ENCODE measurements at regions not wholly inside any gene's neighbourhood (a gene's known extent, or its start where the extent isn't known, plus 50 kb on each side); places are given as distances from the start of the nearest gene placed in this dataset.
"Not testable (repeated sequence)": the region's sequence is repeated elsewhere in the genome, so short reads cannot be mapped to it uniquely, and the experiment has no call there.

DNA sequence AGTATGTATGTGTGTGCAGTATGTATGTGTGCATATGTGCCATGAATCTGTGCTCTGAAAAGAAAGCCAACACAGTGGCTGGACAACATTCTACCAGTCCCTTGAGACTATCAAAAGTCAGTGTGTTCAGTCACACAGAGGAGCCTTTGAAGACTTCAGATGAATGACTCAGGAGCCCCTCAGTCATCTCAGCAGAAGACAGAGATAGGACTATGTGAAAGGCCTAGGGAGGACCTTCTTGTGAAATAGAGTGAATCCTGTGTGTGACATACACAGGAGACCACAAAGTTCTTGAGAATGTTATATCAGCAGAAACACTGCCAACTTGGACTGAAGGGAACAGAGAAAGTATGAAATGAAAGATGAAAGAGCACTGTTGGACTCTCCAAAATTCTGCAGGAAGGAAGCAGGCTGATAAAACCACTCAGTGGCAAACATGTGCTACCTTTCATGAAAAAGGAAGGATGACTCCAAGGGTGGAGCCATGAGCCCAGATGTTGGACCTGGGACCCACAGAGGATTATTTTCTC, 108.4 kb downstream of the METRNL start:
- Histone ChIP-seq H3K27ac (ENCODE audit: low read length) (no peak overlapping the region), H3K9ac (ENCODE audit: low read length in 2 of 2) (no peak overlapping the region), H3K4me3 (ENCODE audit: low read length in 2 of 2) (no peak overlapping the region), H3K4me1 (ENCODE audit: control insufficient read depth, insufficient read depth, low read length) (peaks cover 24% of the 10 kb centered on the region), H3K36me3 (ENCODE audit: control insufficient read depth in 2 of 2, insufficient read depth in 2 of 2, low read length in 2 of 2) (no peaks in the 10 kb centered on the region), H3K9me3 (ENCODE audit: control insufficient read depth in 2 of 2, low read length in 2 of 2) (peaks cover 3 to 8% of the 10 kb centered on the region in 2 donors), H3K27me3 (ENCODE audit: control insufficient read depth in 1 of 2, insufficient read depth in 2 of 2, low read length in 2 of 2) (no peaks in the 10 kb centered on the region)

DNA sequence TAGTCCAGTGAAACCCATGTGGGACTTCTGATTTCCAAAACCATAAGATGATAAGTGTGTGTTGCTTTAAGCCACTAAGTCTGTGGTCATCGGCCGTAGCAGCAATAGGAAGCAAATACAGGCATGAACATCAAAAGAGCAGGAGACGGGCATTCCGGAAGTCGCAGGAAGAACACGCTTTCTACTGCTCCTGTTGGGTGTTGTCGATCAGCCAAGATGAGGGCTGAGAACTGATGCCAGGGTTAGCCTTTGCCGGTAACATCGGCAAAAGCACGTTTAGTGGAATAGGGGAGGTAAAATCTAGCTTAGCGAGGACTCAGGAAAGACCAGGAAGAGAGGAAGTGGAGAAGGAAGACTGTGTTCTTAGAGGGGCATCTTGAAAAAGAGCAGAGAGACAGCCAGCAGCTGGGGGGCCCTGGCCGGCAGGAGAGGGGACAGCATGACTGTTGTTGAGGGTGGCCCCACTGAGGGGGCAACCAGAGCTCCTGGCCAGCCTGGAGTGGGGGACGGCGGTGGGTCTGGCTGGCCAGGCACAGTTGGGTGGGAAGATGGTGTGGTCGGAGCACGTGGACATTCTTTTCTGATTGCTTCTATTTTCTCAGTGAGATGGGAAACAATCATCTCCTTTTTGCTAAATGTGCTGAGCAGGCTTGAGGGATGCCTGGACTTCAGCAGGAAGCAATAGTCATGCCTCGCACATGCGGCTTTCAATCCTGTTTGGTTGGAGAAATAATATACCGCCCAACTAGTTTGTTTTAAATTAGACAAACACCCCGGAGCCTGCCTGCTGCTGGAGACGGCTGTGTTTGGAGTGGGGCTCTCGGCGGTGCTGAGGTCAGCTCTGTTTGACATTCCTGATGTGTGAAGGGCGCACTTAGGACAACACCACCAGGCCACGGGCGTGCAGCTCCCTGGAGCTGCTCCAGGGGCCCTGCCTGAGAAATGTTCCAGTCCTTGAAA, 109.9 kb downstream of the METRNL start:
- H3K9ac ChIP-seq (ENCODE audit: low read length in 2 of 2), result peak overlapping the region in 1 of 2 donors; percentile 13
- peak overlapping the region in 1 of 2 donors; percentile 29 for H3K4me3 ChIP-seq (ENCODE audit: low read length in 2 of 2)
- no peaks in the 10 kb centered on the region for H3K27me3 ChIP-seq (ENCODE audit: control insufficient read depth in 1 of 2, insufficient read depth in 2 of 2, low read length in 2 of 2)
- peaks cover 18% of the 10 kb centered on the region for H3K4me1 ChIP-seq (ENCODE audit: control insufficient read depth, insufficient read depth, low read length)
- H3K9me3 ChIP-seq (ENCODE audit: control insufficient read depth in 2 of 2, low read length in 2 of 2), result peaks cover 3 to 8% of the 10 kb centered on the region in 2 donors
- H3K36me3 ChIP-seq (ENCODE audit: control insufficient read depth in 2 of 2, insufficient read depth in 2 of 2, low read length in 2 of 2), result no peaks in the 10 kb centered on the region
- H3K27ac ChIP-seq (ENCODE audit: low read length), result peak overlapping the region; percentile 80

DNA sequence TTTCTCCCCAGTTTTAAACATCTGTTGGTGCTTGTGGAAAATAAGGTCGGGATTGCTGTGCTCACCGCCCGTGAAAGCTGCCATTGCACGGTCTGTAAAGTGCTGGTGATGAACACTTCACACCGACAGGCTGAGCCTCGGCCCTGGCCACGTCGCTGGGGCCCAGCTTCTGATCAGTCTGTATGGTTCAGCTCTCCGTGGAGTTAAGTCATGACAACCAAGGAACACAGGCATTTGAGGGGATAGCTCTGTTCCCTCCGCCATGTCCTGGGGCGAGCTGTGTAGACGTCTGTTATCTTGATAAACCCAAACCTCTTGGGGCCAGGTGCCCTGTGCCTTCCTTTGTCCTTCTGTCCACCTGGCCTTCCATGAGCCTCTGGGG, 110.6 kb downstream of the METRNL start:
- H3K27ac ChIP-seq (ENCODE audit: low read length), result peak overlapping the region; percentile 80
- no peak overlapping the region for H3K9ac ChIP-seq (ENCODE audit: low read length in 2 of 2)

DNA sequence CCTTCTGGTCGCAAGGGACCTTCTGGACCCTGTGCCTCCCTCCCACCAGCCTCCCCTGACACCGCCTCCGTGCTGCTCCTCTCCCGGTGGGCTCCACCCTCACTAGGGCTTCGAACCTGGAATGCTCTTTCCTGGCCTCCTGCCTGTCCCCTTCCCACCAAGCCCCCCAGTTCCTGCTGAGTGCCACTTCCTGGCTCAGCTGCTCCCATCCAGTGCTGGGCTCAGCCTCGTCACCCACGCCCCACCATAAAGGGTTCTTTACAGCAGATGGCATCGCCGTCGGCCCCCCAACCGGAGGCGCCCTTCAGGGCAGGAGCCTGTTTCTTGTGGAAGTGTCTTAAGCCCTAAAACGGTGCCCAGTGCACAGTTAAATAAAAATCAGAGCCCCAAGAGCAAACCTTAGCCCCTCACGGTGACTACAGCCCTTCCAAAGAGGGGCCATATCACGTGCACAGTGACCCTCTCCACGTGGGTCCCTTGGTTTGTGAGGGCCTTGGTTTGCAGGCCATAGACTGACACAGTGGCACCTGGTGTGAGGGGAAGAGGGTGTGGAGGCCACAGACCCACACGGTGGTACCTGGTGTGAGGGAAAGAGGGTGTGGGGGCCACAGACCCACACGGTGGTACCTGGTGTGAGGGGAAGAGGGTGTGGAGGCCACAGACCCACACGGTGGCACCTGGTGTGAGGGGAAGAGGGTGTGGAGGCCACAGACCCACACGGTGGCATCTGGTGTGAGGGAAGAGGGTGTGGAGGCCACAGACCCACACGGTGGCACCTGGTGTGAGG, 111.4 kb downstream of the METRNL start:
- Histone ChIP-seq H3K4me1 (ENCODE audit: control insufficient read depth, insufficient read depth, low read length) (peaks cover 28% of the 10 kb centered on the region), H3K9ac (ENCODE audit: low read length in 2 of 2) (no peak overlapping the region), H3K4me3 (ENCODE audit: low read length in 2 of 2) (no peak overlapping the region), H3K36me3 (ENCODE audit: control insufficient read depth in 2 of 2, insufficient read depth in 2 of 2, low read length in 2 of 2) (no peaks in the 10 kb centered on the region), H3K27ac (ENCODE audit: low read length) (peak overlapping the region; percentile 80), H3K27me3 (ENCODE audit: control insufficient read depth in 1 of 2, insufficient read depth in 2 of 2, low read length in 2 of 2) (no peaks in the 10 kb centered on the region), H3K9me3 (ENCODE audit: control insufficient read depth in 2 of 2, low read length in 2 of 2) (peaks cover 3 to 8% of the 10 kb centered on the region in 2 donors)

More for the DNA sequence above, 110.6 kb downstream of the METRNL start:
- Histone ChIP-seq H3K9me3 (ENCODE audit: control insufficient read depth in 2 of 2, low read length in 2 of 2) (peaks cover 3 to 8% of the 10 kb centered on the region in 2 donors), H3K36me3 (ENCODE audit: control insufficient read depth in 2 of 2, insufficient read depth in 2 of 2, low read length in 2 of 2) (no peaks in the 10 kb centered on the region), H3K4me3 (ENCODE audit: low read length in 2 of 2) (peak overlapping the region in 1 of 2 donors; percentile 29), H3K4me1 (ENCODE audit: control insufficient read depth, insufficient read depth, low read length) (peaks cover 20% of the 10 kb centered on the region), H3K27me3 (ENCODE audit: control insufficient read depth in 1 of 2, insufficient read depth in 2 of 2, low read length in 2 of 2) (no peaks in the 10 kb centered on the region)

DNA sequence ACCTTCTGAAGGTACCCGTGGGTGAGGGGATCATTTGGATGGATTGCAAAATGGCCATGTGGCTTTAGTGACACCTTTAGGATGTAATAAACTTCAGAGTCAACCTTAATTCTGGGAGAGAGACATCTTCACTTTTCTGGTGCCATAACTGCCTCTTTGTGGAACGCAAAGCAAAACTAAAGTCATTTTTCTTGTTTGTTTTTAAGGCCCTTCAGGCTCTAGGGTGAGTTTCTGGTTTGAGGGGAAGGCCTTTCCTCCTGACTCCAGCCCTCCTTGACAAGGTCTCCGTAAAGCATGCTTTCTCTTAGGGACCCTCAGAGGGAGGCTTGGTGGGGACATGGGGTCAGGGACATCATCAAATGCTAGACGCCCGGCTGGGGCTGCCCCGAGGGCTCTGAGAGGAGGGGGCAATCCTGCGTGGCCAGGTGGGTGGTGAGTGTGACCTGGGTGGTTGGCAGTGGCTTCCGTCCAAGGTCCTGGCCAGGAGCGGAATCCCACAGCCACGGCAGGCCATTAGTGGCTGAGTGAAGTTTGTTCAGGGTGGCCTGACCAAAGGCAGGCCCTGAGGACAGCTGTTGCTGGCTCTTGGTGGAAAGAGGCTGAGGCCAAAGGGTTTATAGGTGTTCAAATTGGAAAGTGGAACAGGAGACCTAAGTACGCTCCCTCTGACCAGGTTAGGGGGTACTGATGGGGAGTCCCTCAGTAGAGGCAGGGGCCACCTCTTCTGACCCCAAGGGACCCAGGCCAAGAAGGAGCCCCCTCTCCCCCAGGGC, 112.2 kb downstream of the METRNL start:
- Histone ChIP-seq H3K9ac (ENCODE audit: low read length in 2 of 2) (no peak overlapping the region), H3K27ac (ENCODE audit: low read length) (no peak overlapping the region), H3K4me1 (ENCODE audit: control insufficient read depth, insufficient read depth, low read length) (peaks cover 32% of the 10 kb centered on the region), H3K27me3 (ENCODE audit: control insufficient read depth in 1 of 2, insufficient read depth in 2 of 2, low read length in 2 of 2) (no peaks in the 10 kb centered on the region), H3K36me3 (ENCODE audit: control insufficient read depth in 2 of 2, insufficient read depth in 2 of 2, low read length in 2 of 2) (no peaks in the 10 kb centered on the region), H3K4me3 (ENCODE audit: low read length in 2 of 2) (no peak overlapping the region), H3K9me3 (ENCODE audit: control insufficient read depth in 2 of 2, low read length in 2 of 2) (peaks cover 3 to 8% of the 10 kb centered on the region in 2 donors)

DNA sequence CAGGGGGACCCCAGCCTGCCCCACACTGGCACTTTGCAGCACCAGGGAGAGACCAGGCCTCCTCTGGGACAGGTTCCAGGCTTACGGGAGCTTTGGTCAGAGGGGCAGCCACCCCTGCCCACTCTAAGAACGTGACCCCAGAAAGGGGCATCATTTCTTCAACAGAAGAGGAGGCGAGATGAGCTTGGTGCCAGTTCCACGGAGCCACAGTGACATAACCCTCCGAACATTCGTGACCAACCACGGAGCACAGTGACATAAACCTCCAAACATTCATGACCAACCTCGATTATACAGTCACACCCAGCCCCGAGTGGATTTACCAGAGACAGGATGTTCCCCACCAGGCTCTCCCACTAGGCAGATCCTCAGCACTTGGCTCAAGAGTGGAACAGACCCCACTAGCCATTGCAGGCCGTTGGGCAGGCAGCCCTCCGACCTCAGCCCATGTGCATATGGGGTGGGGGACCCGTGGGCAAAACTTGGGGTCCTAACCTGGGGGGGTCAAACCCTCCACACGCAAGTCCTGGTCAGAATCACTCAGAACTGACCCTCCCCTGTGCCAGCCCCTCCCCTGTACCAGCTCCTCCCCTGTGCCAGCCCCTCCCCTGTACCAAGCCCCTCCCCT, 112.9 kb downstream of the METRNL start:
- Histone ChIP-seq H3K27me3 (ENCODE audit: control insufficient read depth in 1 of 2, insufficient read depth in 2 of 2, low read length in 2 of 2) (no peaks in the 10 kb centered on the region), H3K4me3 (ENCODE audit: low read length in 2 of 2) (no peak overlapping the region), H3K36me3 (ENCODE audit: control insufficient read depth in 2 of 2, insufficient read depth in 2 of 2, low read length in 2 of 2) (no peaks in the 10 kb centered on the region), H3K9ac (ENCODE audit: low read length in 2 of 2) (no peak overlapping the region), H3K4me1 (ENCODE audit: control insufficient read depth, insufficient read depth, low read length) (peaks cover 32% of the 10 kb centered on the region), H3K9me3 (ENCODE audit: control insufficient read depth in 2 of 2, low read length in 2 of 2) (peaks cover 3 to 8% of the 10 kb centered on the region in 2 donors), H3K27ac (ENCODE audit: low read length) (no peak overlapping the region)

DNA sequence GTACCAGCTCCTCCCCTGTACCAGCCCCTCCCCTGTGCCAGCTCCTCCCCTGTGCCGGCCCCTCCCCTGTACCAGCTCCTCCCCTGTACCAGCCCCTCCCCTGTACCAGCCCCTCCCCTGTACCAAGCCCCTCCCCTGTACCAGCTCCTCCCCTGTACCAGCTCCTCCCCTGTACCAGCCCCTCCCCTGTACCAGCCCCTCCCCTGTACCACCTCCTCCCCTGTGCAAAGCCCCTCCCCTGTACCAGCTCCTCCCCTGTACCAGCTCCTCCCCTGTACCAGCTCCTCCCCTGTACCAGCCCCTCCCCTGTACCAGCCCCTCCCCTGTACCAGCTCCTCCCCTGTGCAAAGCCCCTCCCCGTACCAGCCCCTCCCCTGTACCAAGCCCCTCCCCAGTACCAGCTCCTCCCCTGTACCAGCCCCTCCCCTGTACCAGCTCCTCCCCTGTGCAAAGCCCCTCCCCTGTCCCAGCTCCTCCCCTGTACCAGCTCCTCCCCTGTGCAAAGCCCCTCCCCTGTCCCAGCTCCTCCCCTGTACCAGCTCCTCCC, 113.5 kb downstream of the METRNL start:
- H3K4me3 ChIP-seq (ENCODE audit: low read length in 2 of 2); H3K36me3 ChIP-seq (ENCODE audit: control insufficient read depth in 2 of 2, insufficient read depth in 2 of 2, low read length in 2 of 2); H3K27me3 ChIP-seq (ENCODE audit: control insufficient read depth in 1 of 2, insufficient read depth in 2 of 2, low read length in 2 of 2); H3K9ac ChIP-seq (ENCODE audit: low read length in 2 of 2); H3K27ac ChIP-seq (ENCODE audit: low read length); H3K9me3 ChIP-seq (ENCODE audit: control insufficient read depth in 2 of 2, low read length in 2 of 2): not testable (repeated sequence)
- H3K4me1 ChIP-seq (ENCODE audit: control insufficient read depth, insufficient read depth, low read length), result peaks cover 32% of the 10 kb centered on the region

DNA sequence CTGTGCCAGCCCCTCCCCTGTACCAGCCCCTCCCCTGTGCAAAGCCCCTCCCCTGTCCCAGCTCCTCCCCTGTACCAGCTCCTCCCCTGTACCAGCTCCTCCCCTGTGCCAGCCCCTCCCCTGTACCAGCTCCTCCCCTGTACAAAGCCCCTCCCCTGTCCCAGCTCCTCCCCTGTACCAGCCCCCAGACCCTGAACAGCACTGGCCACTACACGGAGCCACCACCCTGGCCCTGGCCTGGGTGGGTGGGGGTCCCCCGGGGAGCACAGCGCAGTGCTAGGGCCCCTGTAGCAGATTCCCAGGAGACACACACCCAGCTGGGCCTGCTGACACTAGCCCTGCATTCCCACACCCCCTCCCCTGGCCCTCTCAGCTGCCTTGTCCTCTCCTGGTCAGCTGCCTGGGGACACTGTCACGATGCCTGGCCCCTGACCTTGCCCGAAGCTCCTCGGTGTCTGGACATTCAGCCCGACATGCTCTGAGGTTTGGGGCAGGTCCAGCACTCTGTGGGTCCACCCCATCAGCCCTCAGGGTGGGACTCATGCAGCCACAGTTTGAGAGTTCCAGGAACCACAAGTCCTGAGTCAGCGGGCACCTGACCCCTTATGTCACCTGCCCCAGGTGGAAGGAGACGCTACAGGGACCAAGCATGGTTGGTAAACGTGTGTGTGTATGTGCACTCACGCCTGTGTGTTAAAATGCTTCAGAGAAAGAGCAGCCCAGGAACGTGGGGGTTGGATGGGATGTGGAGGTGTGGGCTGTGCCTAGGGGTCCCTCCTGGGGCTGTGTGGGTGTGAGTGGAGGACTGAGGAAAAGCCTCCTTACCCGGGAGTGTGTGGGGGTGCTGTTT, 114.2 kb downstream of the METRNL start:
- H3K27ac ChIP-seq (ENCODE audit: low read length), result no peak overlapping the region
- no peak overlapping the region for H3K4me3 ChIP-seq (ENCODE audit: low read length in 2 of 2)
- H3K4me1 ChIP-seq (ENCODE audit: control insufficient read depth, insufficient read depth, low read length), result peaks cover 35% of the 10 kb centered on the region
- H3K9me3 ChIP-seq (ENCODE audit: control insufficient read depth in 2 of 2, low read length in 2 of 2), result no peaks in the 10 kb centered on the region
- H3K36me3 ChIP-seq (ENCODE audit: control insufficient read depth in 2 of 2, insufficient read depth in 2 of 2, low read length in 2 of 2), result no peaks in the 10 kb centered on the region
- H3K27me3 ChIP-seq (ENCODE audit: control insufficient read depth in 1 of 2, insufficient read depth in 2 of 2, low read length in 2 of 2), result no peaks in the 10 kb centered on the region
- H3K9ac ChIP-seq (ENCODE audit: low read length in 2 of 2), result no peak overlapping the region

DNA sequence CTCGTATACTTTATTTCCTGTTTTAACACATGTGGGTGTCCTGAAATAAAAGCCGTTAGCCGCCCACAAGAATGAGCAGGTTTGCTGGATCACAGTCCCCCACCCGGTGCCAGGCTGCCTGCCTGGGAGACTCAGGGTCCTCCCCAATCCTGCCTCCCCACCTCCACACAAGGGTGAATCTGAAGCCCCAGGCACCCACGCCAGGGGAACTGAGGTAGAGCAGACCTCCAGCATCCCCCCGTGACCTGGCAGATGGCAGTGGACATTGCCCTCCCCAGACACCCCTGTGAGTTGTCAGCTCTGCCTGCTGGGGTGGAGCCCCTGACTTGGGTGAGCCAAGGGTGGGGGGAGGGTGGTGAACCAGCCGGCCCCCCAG, 114.8 kb downstream of the METRNL start:
- H3K9ac ChIP-seq (ENCODE audit: low read length in 2 of 2), result no peak overlapping the region
- no peak overlapping the region for H3K4me3 ChIP-seq (ENCODE audit: low read length in 2 of 2)
- peaks cover 32% of the 10 kb centered on the region for H3K4me1 ChIP-seq (ENCODE audit: control insufficient read depth, insufficient read depth, low read length)
- no peaks in the 10 kb centered on the region for H3K9me3 ChIP-seq (ENCODE audit: control insufficient read depth in 2 of 2, low read length in 2 of 2)
- no peak overlapping the region for H3K27ac ChIP-seq (ENCODE audit: low read length)
- H3K27me3 ChIP-seq (ENCODE audit: control insufficient read depth in 1 of 2, insufficient read depth in 2 of 2, low read length in 2 of 2), result no peaks in the 10 kb centered on the region
- no peaks in the 10 kb centered on the region for H3K36me3 ChIP-seq (ENCODE audit: control insufficient read depth in 2 of 2, insufficient read depth in 2 of 2, low read length in 2 of 2)
